Small intestine (tissue), 7 donors: ENCODE measurements at regions not wholly inside any gene's neighbourhood (a gene's known extent, or its start where the extent isn't known, plus 50 kb on each side); places are given as distances from the start of the nearest gene placed in this dataset.

Experiments used
- DNase-seq, 2 donors: peaks; one replicate each; pipeline versions ENCODE4 v3.0.0 to v3.0.0-alpha.2; 2013
- FAIRE-seq: peaks from 2 replicates; lab custom pipeline; 2012; peaks lifted over from hg19 to GRCh38; lab: Jason Lieb, UNC
- H3K27ac ChIP-seq, 3 donors: one replicate each; pipeline ENCODE4 v1.5.1; 2013; ENCODE audit warnings: low read length in 2 of 3, mild to moderate bottlenecking in 2 of 3, control low read depth in 1 of 3, inconsistent platforms in 1 of 3, low read depth in 1 of 3, moderate library complexity in 1 of 3
- H3K27me3 ChIP-seq, 3 donors: one replicate each; pipeline ENCODE4 v1.6.1; 2013; ENCODE audit warnings: low read length in 3 of 3, inconsistent platforms in 1 of 3; ENCODE audit not compliant: control insufficient read depth in 3 of 3, insufficient read depth in 3 of 3
- H3K36me3 ChIP-seq, 3 donors: one replicate each; pipeline ENCODE4 v1.6.1; 2013; ENCODE audit warnings: low read length in 3 of 3, inconsistent platforms in 1 of 3, low read depth in 1 of 3, mild to moderate bottlenecking in 1 of 3, moderate library complexity in 1 of 3; ENCODE audit not compliant: control insufficient read depth in 3 of 3, insufficient read depth in 2 of 3
- H3K4me1 ChIP-seq, 3 donors: one replicate each; pipeline ENCODE4 v1.6.1; 2013; ENCODE audit warnings: low read length in 2 of 3, inconsistent platforms in 1 of 3, low read depth in 1 of 3, mild to moderate bottlenecking in 1 of 3, moderate library complexity in 1 of 3; ENCODE audit not compliant: control insufficient read depth in 3 of 3, insufficient read depth in 2 of 3
- H3K4me3 ChIP-seq, 3 donors: one replicate each; pipeline ENCODE4 v1.5.1; 2013; ENCODE audit warnings: low read length in 3 of 3, control low read depth in 1 of 3, inconsistent platforms in 1 of 3, low read depth in 1 of 3, mild to moderate bottlenecking in 1 of 3, moderate library complexity in 1 of 3
- H3K9me3 ChIP-seq, 2 donors: one replicate each; pipeline ENCODE4 v1.6.1; 2013; ENCODE audit warnings: low read depth in 1 of 2, low read length in 1 of 2; ENCODE audit not compliant: control insufficient read depth in 2 of 2, insufficient read depth in 1 of 2
- WGBS, 3 donors: extraction: QIAGEN DNeasy Blood & Tissue Kit; methylation state at CpG; one replicate each; pipeline ENCODE4 v1.1.7; 2013; 5-methylcytosine and 5-hydroxymethylcytosine counted together
- donor health status: healthy with polysubstance abuse.
- donor health status: control.
- donor health status: control.
- donor health status: Bipolar disorder and iron deficiency.
- donor health status: healthy.

DNA sequence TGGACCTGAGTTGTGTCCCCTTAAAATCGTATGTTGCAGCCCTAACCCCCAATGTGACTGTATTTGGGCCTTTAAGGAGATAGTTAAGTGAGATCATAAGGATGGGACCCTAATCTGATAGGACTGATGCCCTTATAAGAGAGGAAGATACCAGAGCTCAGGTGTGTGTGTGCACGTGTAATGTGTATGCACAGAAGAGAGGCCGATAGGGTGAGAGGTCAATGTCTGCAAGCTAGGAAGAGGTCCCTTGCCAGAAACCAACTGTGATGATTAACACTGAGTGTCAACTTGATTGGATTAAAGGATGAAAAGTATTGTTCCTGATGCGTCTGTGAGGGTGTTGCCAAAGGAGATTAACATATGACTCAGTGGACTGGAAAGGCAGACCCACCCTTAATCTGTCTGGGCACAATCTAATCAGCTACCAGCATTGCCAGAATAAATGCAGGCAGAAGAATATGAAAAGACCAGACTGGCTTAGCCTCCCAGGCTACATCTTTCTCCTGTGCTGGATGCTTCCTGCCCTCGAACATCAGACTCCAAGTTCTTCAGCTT, 299.8 kb downstream of the LRFN2 start:
- no peak overlapping the region for H3K4me3 ChIP-seq
- WGBS, 3 donors = 29 to 62% (median 42%) methylated on average over 5 of the region's 5 CpGs
- H3K9me3 ChIP-seq = no peaks in the 10 kb centered on the region
- H3K4me1 ChIP-seq = no peaks in the 10 kb centered on the region
- FAIRE-seq (no peak), DNase-seq (peak in 1 of 2 donors; percentile 17)
- H3K27ac ChIP-seq = no peak overlapping the region
- peaks cover 0 to 33% (median 0%) of the 10 kb centered on the region in 3 donors for H3K27me3 ChIP-seq
- H3K36me3 ChIP-seq = no peaks in the 10 kb centered on the region

DNA sequence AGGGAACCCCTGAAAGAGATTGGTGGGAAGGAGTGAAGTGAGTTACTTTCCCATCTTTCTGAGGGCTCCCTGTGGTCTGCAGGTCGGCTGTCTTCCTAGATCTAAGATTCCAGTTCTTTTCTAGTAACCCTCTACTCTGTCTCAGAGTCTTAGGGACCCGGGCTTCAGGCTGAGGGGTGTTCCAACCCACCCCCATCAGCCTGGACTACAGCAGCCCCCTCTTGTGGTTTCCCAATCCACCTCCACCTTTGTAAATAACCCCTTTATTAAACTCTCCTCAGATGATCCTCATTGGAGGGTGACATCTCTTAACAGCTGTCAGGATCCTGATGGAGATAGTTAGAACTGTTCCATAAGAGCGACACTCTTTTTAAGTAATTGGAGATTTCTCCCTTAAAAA, 300.4 kb downstream of the LRFN2 start:
- FAIRE-seq = no peak
- Histone ChIP-seq H3K4me1 (no peaks in the 10 kb centered on the region), H3K36me3 (no peaks in the 10 kb centered on the region), H3K4me3 (no peak overlapping the region), H3K27ac (no peak overlapping the region), H3K27me3 (peaks cover 0 to 35% (median 0%) of the 10 kb centered on the region in 3 donors), H3K9me3 (no peaks in the 10 kb centered on the region)
- 48 to 56% (median 49%) methylated on average over 3 of the region's 3 CpGs for WGBS, 3 donors
- DNase-seq = no peak

DNA sequence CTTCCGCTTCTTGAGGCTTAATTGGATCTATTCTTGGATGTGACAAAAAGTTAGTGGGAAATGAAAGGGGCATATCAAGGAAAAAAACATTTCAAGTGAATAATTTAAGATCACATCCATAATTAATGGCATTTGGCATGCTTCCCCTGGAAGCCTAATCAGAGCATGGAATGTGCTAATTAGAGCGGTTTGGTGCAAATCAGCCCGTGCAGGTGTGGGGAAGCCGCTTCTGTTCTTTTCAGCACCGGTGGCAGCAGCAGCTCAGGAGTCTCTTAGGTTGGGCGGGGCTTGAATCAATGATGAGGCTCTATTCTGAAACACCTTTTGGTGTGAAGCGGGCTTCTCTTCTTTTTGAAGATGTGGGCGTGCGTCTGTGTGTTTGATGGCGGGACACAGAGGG, 301.2 kb downstream of the LRFN2 start:
- no peak for DNase-seq
- Histone ChIP-seq H3K4me1 (no peaks in the 10 kb centered on the region), H3K27ac (no peak overlapping the region), H3K36me3 (no peaks in the 10 kb centered on the region), H3K27me3 (peaks cover 0 to 35% (median 0%) of the 10 kb centered on the region in 3 donors), H3K9me3 (no peaks in the 10 kb centered on the region), H3K4me3 (no peak overlapping the region)
- FAIRE-seq = no peak
- WGBS, 3 donors = 8 to 17% (median 15%) methylated on average over 10 of the region's 10 CpGs

DNA sequence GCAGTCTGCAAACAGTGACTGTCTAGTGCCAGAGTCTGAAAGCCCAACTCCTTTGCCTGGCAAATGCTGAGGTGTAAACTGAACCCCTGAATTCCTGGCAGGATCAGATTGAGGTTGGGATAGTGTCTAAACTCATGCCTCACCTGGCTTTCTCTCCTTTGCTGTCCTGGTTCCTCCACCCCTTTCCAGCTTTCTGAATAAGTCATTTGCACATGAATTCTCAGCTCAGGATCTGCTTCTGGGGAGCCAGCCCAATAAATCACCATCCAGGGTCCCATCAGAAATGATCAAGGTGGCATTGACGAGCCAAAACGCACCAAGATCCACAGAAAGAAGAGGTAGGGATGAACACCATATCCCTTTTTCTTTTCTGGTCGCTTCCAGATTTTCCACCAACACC, 301.6 kb downstream of the LRFN2 start:
- no peaks in the 10 kb centered on the region for H3K36me3 ChIP-seq
- no peak overlapping the region for H3K4me3 ChIP-seq
- 52 to 67% (median 66%) methylated on average over 3 of the region's 3 CpGs for WGBS, 3 donors
- no peaks in the 10 kb centered on the region for H3K4me1 ChIP-seq
- peaks cover 0 to 32% (median 0%) of the 10 kb centered on the region in 3 donors for H3K27me3 ChIP-seq
- DNase-seq (no peak), FAIRE-seq (no peak)
- H3K27ac ChIP-seq = no peak overlapping the region
- no peaks in the 10 kb centered on the region for H3K9me3 ChIP-seq

DNA sequence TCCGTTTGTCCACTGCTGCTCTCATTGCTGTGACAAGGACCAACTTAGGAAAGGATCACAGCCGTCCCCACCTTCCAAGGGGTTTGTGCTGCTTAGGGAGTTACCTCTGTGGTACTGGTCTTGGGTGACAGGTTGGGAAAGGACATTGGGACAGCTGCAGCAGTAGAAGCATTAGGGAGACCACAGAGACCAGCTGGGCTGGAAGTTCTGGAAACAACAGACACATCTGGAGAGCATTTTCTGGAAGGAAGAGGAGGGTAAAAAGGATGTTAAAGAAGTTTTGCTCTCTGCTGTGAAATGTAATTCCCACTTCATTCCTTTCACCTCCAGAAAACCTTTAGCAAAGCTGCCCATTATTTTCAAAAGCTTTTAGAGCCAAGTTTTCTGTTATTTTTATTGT, 304.2 kb downstream of the LRFN2 start:
- Histone ChIP-seq H3K36me3 (no peaks in the 10 kb centered on the region), H3K4me1 (no peaks in the 10 kb centered on the region), H3K27me3 (peaks cover 0 to 25% (median 0%) of the 10 kb centered on the region in 3 donors), H3K27ac (no peak overlapping the region), H3K4me3 (no peak overlapping the region), H3K9me3 (no peaks in the 10 kb centered on the region)
- no peak for DNase-seq
- WGBS, 3 donors = 75 to 85% (median 84%) methylated on average over 2 of the region's 2 CpGs
- FAIRE-seq = no peak

DNA sequence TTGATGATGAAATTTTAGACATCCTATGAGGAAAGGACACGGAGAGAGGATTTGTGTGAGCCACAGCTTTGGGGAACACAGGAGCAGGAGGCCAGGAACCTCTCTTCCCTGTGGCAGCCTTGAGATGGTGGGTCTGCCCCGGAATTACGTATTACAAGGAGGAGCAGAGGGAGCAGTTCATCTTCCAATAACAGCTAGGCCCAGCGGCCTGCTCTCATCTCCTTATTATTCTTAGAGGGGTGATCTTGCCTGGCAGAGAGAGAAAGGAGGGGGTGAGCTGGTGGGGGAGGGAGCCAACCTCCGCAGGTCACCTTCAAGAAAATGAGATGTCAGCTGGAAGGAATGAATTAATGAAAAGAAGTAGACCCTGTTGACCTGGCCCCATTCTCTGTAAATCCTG, 305.8 kb downstream of the LRFN2 start:
- H3K4me3 ChIP-seq = no peak overlapping the region
- H3K27me3 ChIP-seq = peaks cover 0 to 20% (median 0%) of the 10 kb centered on the region in 3 donors
- H3K9me3 ChIP-seq = no peaks in the 10 kb centered on the region
- no peak for DNase-seq
- no peaks in the 10 kb centered on the region for H3K36me3 ChIP-seq
- 84 to 88% (median 85%) methylated on average over 5 of the region's 5 CpGs for whole genome bisulfite sequencing, 3 donors
- FAIRE-seq = no peak
- H3K27ac ChIP-seq = no peak overlapping the region
- H3K4me1 ChIP-seq = no peaks in the 10 kb centered on the region

DNA sequence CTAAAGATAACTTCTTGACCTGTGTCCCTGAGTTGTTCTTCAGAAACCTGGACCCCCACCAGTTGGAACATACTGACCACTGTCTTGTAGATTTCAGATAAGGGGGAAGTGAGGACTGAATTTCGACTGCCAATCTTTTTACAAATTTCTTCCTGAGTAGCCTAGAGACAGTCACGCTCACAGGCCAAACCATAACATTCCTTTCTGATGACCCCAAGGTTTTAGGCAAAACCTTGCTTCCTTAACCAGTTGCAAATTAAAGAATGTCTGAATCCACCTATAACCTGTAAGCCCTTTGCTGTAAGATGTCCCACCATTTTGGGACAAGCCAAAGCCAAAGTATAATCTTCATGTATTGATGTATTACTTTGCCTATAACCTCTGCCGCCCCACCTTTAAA, 306.9 kb downstream of the LRFN2 start:
- no peak overlapping the region for H3K4me3 ChIP-seq
- no peaks in the 10 kb centered on the region for H3K4me1 ChIP-seq
- WGBS, 3 donors = 76 to 90% (median 88%) methylated on average over 3 of the region's 3 CpGs
- no peaks in the 10 kb centered on the region for H3K36me3 ChIP-seq
- FAIRE-seq = no peak
- H3K27me3 ChIP-seq = peaks cover 0 to 9% (median 0%) of the 10 kb centered on the region in 3 donors
- no peak for DNase-seq
- H3K9me3 ChIP-seq = no peaks in the 10 kb centered on the region
- H3K27ac ChIP-seq = no peak overlapping the region

DNA sequence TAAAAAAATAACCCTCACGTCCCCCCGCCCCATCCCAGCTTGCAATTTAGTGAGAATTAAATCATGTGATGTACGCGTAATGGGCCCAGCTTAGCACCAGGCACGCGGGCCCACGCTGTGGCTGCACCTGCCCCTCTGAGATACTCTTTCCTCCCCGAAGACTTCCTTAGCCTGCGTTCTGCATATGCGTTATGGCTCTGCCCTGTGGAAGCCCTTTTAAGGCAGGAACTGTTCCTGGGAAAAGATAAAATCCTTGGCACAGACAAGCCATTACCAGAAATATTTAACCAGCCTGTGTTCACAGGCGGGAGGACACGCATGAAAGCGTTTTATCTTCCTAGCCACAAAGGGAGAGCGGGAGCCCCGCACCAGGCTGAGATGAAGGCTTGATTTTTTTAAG, 311.0 kb downstream of the LRFN2 start:
- Histone ChIP-seq H3K27ac (no peak overlapping the region), H3K4me1 (no peaks in the 10 kb centered on the region), H3K9me3 (no peaks in the 10 kb centered on the region), H3K36me3 (no peaks in the 10 kb centered on the region), H3K4me3 (no peak overlapping the region), H3K27me3 (peaks cover 0 to 2% (median 0%) of the 10 kb centered on the region in 3 donors)
- DNase-seq (peak in 1 of 2 donors; percentile 23), FAIRE-seq (no peak)
- 24 to 66% (median 38%) methylated on average over 15 of the region's 15 CpGs for WGBS, 3 donors

DNA sequence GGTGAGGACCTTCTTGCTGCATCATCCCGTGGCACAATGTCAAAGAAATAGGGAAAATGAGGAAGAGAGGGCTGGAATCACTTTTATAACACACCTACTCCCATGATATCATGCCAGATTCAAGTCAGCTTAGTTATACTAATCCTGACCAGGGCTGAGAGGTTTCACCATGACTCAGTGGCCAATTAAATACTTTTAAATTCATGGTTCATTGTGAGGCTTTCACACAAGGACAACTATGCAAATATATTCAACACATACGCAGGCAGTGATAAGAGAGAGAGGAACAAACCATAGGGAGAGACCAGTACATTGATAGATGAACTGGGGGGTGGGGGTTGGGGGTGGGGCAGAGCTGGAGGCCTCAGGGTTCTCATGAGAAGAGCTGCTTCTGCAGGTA, 313.1 kb downstream of the LRFN2 start:
- H3K27ac ChIP-seq = no peak overlapping the region
- DNase-seq (no peak), FAIRE-seq (no peak)
- no peaks in the 10 kb centered on the region for H3K36me3 ChIP-seq
- peaks cover 0 to 2% (median 0%) of the 10 kb centered on the region in 3 donors for H3K27me3 ChIP-seq
- no peak overlapping the region for H3K4me3 ChIP-seq
- 64 to 79% (median 78%) methylated on average over 2 of the region's 2 CpGs for WGBS, 3 donors
- H3K4me1 ChIP-seq = no peaks in the 10 kb centered on the region
- H3K9me3 ChIP-seq = no peaks in the 10 kb centered on the region
